HepG2 (cell line): ENCODE measurements at regions not wholly inside any gene's neighbourhood (a gene's known extent, or its start where the extent isn't known, plus 50 kb on each side); places are given as distances from the start of the nearest gene placed in this dataset.

ENCODE experiments used
- ATAC-seq: fragments of 200-7000 bp; cut with Tn5 transposase; 3 replicates; pipeline ENCODE4 v1.9.1; 2020; ENCODE audit warnings: mild to moderate bottlenecking, moderate library complexity
- BruUV-seq: library from RNA; stranded (reverse); fragments of 400-500 nt; replicated peaks from 2 replicates; lab custom pipeline; 2021; lab: Mats Ljungman, UMichigan
- CTCF ChIA-PET: fragments of 300-600 bp; formaldehyde crosslinking; extraction: SDS; loops from one replicate; lab custom pipeline; 2021; ENCODE audit warnings: low total read pairs, inconsistent platforms, low intra/inter-chr PET ratio; lab: Yijun Ruan, JAX
- POLR2A ChIA-PET: fragments of 350-600 bp; sonication (Branson Sonifier 250); formaldehyde crosslinking; loops from one replicate; lab custom pipeline; 2020; ENCODE audit warnings: antibody characterized with exemption, inconsistent platforms; lab: Yijun Ruan, JAX
- DNase-seq: peaks from one replicate; pipeline ENCODE4 v3.0.0-alpha.2; 2015; ENCODE audit warnings: low spot score
- FAIRE-seq: peaks from 3 replicates; lab custom pipeline; 2011; peaks lifted over from hg19 to GRCh38; lab: Jason Lieb, UNC
- H2AFZ ChIP-seq: one replicate; pipeline ENCODE4 v1.6.1; 2011; ENCODE audit warnings: low read length, inconsistent platforms
- H3K27ac ChIP-seq: fragments of 300-600 bp; 3 replicates; pipeline ENCODE4 v1.8.0; 2011; ENCODE audit warnings: mixed run types, mild to moderate bottlenecking, mixed read lengths, low read length, inconsistent platforms; ENCODE audit not compliant: insufficient read depth; ENCODE audit errors: extremely low read length
- H3K27me3 ChIP-seq, 2 experiments: fragments of 200-600 bp in 1 of 2; 2 replicates in 1 of 2; 3 replicates in 1 of 2; pipeline versions ENCODE4 v1.6.0 to v1.8.0; 2011; ENCODE audit warnings: low read length in 2 of 2, mild to moderate bottlenecking in 2 of 2, moderate library complexity in 2 of 2, inconsistent platforms in 1 of 2; ENCODE audit not compliant: insufficient read depth in 2 of 2, control insufficient read depth in 1 of 2
- H3K36me3 ChIP-seq, 2 experiments: fragments of 200-600 bp in 1 of 2; replicated peaks in 1 of 2; 2 replicates in 1 of 2; 3 replicates in 1 of 2; pipeline versions ENCODE4 v1.5.1 to v1.8.0; 2011; ENCODE audit warnings: low read length in 2 of 2, inconsistent platforms in 1 of 2; ENCODE audit not compliant: insufficient read depth in 2 of 2, control insufficient read depth in 1 of 2
- H3K4me1 ChIP-seq: 2 replicates; pipeline ENCODE4 v1.5.1; 2012; ENCODE audit warnings: low read length, inconsistent platforms; ENCODE audit not compliant: insufficient read depth
- H3K4me2 ChIP-seq: 2 replicates; pipeline ENCODE4 v1.6.0; 2011; ENCODE audit warnings: low read depth, low read length, inconsistent platforms
- H3K4me3 ChIP-seq, 3 experiments: fragments of 200-600 bp in 1 of 3; sonication (generic), shearing (Covaris generic) in 1 of 3; replicated peaks in 1 of 3; 2 replicates each; pipeline ENCODE4 v1.5.1; 2011 to 2016; ENCODE audit warnings: low read length in 3 of 3, inconsistent platforms in 2 of 3, low read depth in 2 of 3, mild to moderate bottlenecking in 2 of 3, control low read depth in 1 of 3, mixed read lengths in 1 of 3; ENCODE audit not compliant: insufficient read depth in 1 of 3
- H3K79me2 ChIP-seq: one replicate; pipeline ENCODE4 v1.6.1; 2011; ENCODE audit warnings: low read length, inconsistent platforms; ENCODE audit not compliant: insufficient read depth
- H3K9ac ChIP-seq: 2 replicates; pipeline ENCODE4 v1.6.0; 2011; ENCODE audit warnings: mild to moderate bottlenecking, low read depth, low read length, inconsistent platforms; ENCODE audit not compliant: insufficient read depth
- H3K9me3 ChIP-seq: 2 replicates; pipeline ENCODE4 v1.5.1; 2012; ENCODE audit warnings: mild to moderate bottlenecking, low read length
- H4K20me1 ChIP-seq: 2 replicates; pipeline ENCODE4 v1.6.0; 2011; ENCODE audit warnings: inconsistent platforms, mild to moderate bottlenecking, low read length, moderate library complexity; ENCODE audit not compliant: insufficient read depth
- SRSF9 ChIP-seq: fragments of 200-400 bp; formaldehyde crosslinking; IDR thresholded peaks from 2 replicates; pipeline ENCODE4 v1.6.1; 2018; ENCODE audit warnings: borderline replicate concordance, mild to moderate bottlenecking, low read depth, low read length; ENCODE audit not compliant: insufficient read depth, poor library complexity, severe bottlenecking
- ZNF318 ChIP-seq: sonication (generic); formaldehyde crosslinking; IDR thresholded peaks from 2 replicates; pipeline ENCODE4 v1.4.0; 2020; ENCODE audit warnings: mild to moderate bottlenecking, missing genetic modification reagents
- WGBS: methylation state at CpG from one replicate; pipeline ENCODE4 v1.1.6; 2017; ENCODE audit warnings: low lambda C conversion rate; 5-methylcytosine and 5-hydroxymethylcytosine counted together
- in situ Hi-C: cut with HindIII; loops from 2 replicates; pipeline ENCODE4 v1.10.0; 2017; ENCODE audit warnings: low pct_unique_long_range_greater_than_20kb; ENCODE audit not compliant: extremely low pct_ligation_motif_present
- intact Hi-C: fragments of 100-400 bp; cut with micrococcal nuclease; formaldehyde crosslinking; loops from one replicate; pipeline ENCODE4 v1.10.0; 2022; ENCODE audit not compliant: unreplicated experiment
- TF ChIP-seq, protein P1 (sequence below): sonication (generic); formaldehyde crosslinking; IDR thresholded peaks from 2 replicates; pipeline ENCODE4 v1.4.0; 2020; ENCODE audit warnings: missing genetic modification reagents
- TF ChIP-seq, protein P2 (sequence below): sonication (generic); formaldehyde crosslinking; IDR thresholded peaks from 2 replicates; pipeline ENCODE4 v1.5.0; 2020; ENCODE audit warnings: mild to moderate bottlenecking, missing genetic modification reagents, borderline replicate concordance

GRCh38 chr21:16821588-16821987 lies 691.3 kb upstream of the CXADR start:
- BruUV-seq = no TSS peak
- H3K9ac ChIP-seq = no peak overlapping the region
- TF ChIP-seq, protein P1, sequence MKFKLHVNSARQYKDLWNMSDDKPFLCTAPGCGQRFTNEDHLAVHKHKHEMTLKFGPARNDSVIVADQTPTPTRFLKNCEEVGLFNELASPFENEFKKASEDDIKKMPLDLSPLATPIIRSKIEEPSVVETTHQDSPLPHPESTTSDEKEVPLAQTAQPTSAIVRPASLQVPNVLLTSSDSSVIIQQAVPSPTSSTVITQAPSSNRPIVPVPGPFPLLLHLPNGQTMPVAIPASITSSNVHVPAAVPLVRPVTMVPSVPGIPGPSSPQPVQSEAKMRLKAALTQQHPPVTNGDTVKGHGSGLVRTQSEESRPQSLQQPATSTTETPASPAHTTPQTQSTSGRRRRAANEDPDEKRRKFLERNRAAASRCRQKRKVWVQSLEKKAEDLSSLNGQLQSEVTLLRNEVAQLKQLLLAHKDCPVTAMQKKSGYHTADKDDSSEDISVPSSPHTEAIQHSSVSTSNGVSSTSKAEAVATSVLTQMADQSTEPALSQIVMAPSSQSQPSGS (CRISPR knock-in tag) = no peak
- H3K36me3 ChIP-seq = no peaks in the 10 kb centered on the region
- intact Hi-C loops (no loop called here), in situ Hi-C loops (no loop called here)
- FAIRE-seq (no peak), ATAC-seq (no peak), DNase-seq (no peak)
- no peak overlapping the region for H2AFZ ChIP-seq
- WGBS = 4% methylated on average over 1 of the region's 1 CpG
- no peaks in the 10 kb centered on the region for H4K20me1 ChIP-seq
- H3K9me3 ChIP-seq = no peaks in the 10 kb centered on the region
- H3K27me3 ChIP-seq = no peaks in the 10 kb centered on the region
- no peak overlapping the region for H3K27ac ChIP-seq
- no peak overlapping the region for H3K4me2 ChIP-seq
- H3K4me1 ChIP-seq = no peaks in the 10 kb centered on the region
- no peak overlapping the region for H3K4me3 ChIP-seq
- no peaks in the 10 kb centered on the region for H3K79me2 ChIP-seq
- ChIA-PET POLR2A (no interaction called here), CTCF (no interaction called here)

GRCh38 chr21:16829532-16829931 lies 683.3 kb upstream of the CXADR start:
- Histone ChIP-seq H3K4me3 (no peak overlapping the region), H3K27ac (no peak overlapping the region), H3K9ac (no peak overlapping the region), H4K20me1 (no peaks in the 10 kb centered on the region), H3K4me1 (no peaks in the 10 kb centered on the region), H3K4me2 (no peak overlapping the region), H3K79me2 (no peaks in the 10 kb centered on the region), H3K9me3 (no peaks in the 10 kb centered on the region), H3K27me3 (no peaks in the 10 kb centered on the region), H3K36me3 (no peaks in the 10 kb centered on the region), H2AFZ (no peak overlapping the region)
- FAIRE-seq = no peak
- no peak for ATAC-seq
- in situ Hi-C loops = no loop called here
- DNase-seq = no peak
- CTCF ChIA-PET = no interaction called here
- intact Hi-C loops = no loop called here
- BruUV-seq = no TSS peak
- POLR2A ChIA-PET = no interaction called here
- 42% methylated on average over 3 of the region's 3 CpGs for WGBS
- TF ChIP-seq SRSF9 (no peak), ZNF318 (CRISPR knock-in tag) (no peak)
- TF ChIP-seq, protein P2, sequence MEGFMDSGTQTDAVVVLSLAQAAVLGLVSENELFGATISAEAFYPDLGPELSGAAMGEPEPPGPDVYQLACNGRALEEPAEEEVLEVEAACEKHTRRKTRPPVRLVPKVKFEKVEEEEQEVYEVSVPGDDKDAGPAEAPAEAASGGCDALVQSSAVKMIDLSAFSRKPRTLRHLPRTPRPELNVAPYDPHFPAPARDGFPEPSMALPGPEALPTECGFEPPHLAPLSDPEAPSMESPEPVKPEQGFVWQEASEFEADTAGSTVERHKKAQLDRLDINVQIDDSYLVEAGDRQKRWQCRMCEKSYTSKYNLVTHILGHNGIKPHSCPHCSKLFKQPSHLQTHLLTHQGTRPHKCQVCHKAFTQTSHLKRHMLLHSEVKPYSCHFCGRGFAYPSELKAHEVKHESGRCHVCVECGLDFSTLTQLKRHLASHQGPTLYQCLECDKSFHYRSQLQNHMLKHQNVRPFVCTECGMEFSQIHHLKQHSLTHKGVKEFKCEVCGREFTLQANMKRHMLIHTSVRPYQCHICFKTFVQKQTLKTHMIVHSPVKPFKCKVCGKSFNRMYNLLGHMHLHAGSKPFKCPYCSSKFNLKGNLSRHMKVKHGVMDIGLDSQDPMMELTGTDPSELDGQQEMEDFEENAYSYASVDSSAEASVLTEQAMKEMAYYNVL = no peak
